ENCODE measurements at regions not wholly inside any gene's neighbourhood (a gene's known extent, or its start where the extent isn't known, plus 50 kb on each side); places are given as distances from the start of the nearest gene placed in this dataset.

GRCh38 chr15:47614360-47615011, 102.8 kb upstream of the SEMA6D start:
- no peak for DNase-seq
- Histone ChIP-seq H3F3A (ENCODE audit: insufficient read depth, low read length) (no peaks in the 10 kb centered on the region), H3K4me3 (ENCODE audit: low read length) (no peak overlapping the region), H3K4me1 (ENCODE audit: low read length) (no peaks in the 10 kb centered on the region), H3K27me3 (replicated peaks; ENCODE audit: insufficient read depth, low read length) (no peaks in the 10 kb centered on the region), H3K9me2 (replicated peaks; ENCODE audit: insufficient read depth, low read length) (no peaks in the 10 kb centered on the region), H3K36me3 (replicated peaks; ENCODE audit: insufficient read depth, low read length) (no peaks in the 10 kb centered on the region), H3K27ac (ENCODE audit: low read length) (no peak overlapping the region), H2AFZ (ENCODE audit: low read length) (no peak overlapping the region), H3K9me3 (replicated peaks; ENCODE audit: insufficient read depth, low read length) (no peaks in the 10 kb centered on the region), H4K20me1 (ENCODE audit: insufficient read depth, low read length) (no peaks in the 10 kb centered on the region), H3K4me2 (ENCODE audit: low read depth, low read length) (no peak overlapping the region), H3K79me2 (ENCODE audit: low read length) (no peaks in the 10 kb centered on the region), H3K9ac (ENCODE audit: low read length) (no peak overlapping the region)
- TF ChIP-seq EZH2 (optimal IDR thresholded peaks at IDR 0.05; ENCODE audit: low read depth, low read length), result no peak
- TF ChIP-seq CTCF (IDR thresholded peaks at IDR 0.05; ENCODE audit: low read length), result no peak
- TF ChIP-seq EZH2phosphoT487 (IDR thresholded peaks at IDR 0.05; ENCODE audit: low read length), result no peak

- DNase-seq, result no peak
- no peak overlapping the region for H3K4me3 ChIP-seq (ENCODE audit: low read length)
- H3K9me2 ChIP-seq (replicated peaks; ENCODE audit: insufficient read depth, low read length), result no peaks in the 10 kb centered on the region
- H3K27ac ChIP-seq (ENCODE audit: low read length), result no peak overlapping the region
- TF ChIP-seq EZH2phosphoT487 (IDR thresholded peaks at IDR 0.05; ENCODE audit: low read length) (no peak), CTCF (IDR thresholded peaks at IDR 0.05; ENCODE audit: low read length) (no peak), EZH2 (optimal IDR thresholded peaks at IDR 0.05; ENCODE audit: low read depth, low read length) (no peak)
- H3K79me2 ChIP-seq (ENCODE audit: low read length), result no peaks in the 10 kb centered on the region
- no peak overlapping the region for H3K9ac ChIP-seq (ENCODE audit: low read length)
- no peaks in the 10 kb centered on the region for H3K36me3 ChIP-seq (replicated peaks; ENCODE audit: insufficient read depth, low read length)
- no peaks in the 10 kb centered on the region for H4K20me1 ChIP-seq (ENCODE audit: insufficient read depth, low read length)
- no peaks in the 10 kb centered on the region for H3K27me3 ChIP-seq (replicated peaks; ENCODE audit: insufficient read depth, low read length)
- H3F3A ChIP-seq (ENCODE audit: insufficient read depth, low read length), result no peaks in the 10 kb centered on the region
- H3K9me3 ChIP-seq (replicated peaks; ENCODE audit: insufficient read depth, low read length), result no peaks in the 10 kb centered on the region
- H3K4me2 ChIP-seq (ENCODE audit: low read depth, low read length), result no peak overlapping the region
- H2AFZ ChIP-seq (ENCODE audit: low read length), result no peak overlapping the region
- peaks cover 6% of the 10 kb centered on the region; the same call in 1 of the 2 replicates for H3K4me1 ChIP-seq (ENCODE audit: low read length)
These were observed 100.4 kb upstream of the SEMA6D start for GRCh38 chr15:47616876-47617275.

DNA sequence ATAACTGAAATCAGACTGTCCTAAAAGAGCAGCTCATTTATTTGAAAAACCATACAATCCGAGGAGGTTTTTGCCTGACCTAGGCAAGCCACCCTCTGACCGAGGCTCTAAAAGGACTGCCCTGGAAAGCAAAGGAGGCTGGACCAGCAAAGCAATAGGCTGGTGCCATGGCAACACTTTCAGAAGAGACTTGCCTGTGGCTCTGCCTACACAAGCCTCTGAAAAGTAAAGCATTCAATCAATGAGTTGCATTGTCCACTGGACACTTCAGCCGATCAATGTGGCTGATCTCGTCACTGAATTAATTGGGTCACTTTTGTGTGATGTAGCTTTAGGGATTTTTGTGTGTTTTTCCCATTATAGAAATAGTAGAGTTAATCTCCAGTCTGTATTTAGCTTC, 99.1 kb upstream of the SEMA6D start:
- H3K4me2 ChIP-seq (ENCODE audit: low read depth, low read length), result no peak overlapping the region
- H3K9me3 ChIP-seq (replicated peaks; ENCODE audit: insufficient read depth, low read length), result no peaks in the 10 kb centered on the region
- no peaks in the 10 kb centered on the region for H3K79me2 ChIP-seq (ENCODE audit: low read length)
- TF ChIP-seq EZH2phosphoT487 (IDR thresholded peaks at IDR 0.05; ENCODE audit: low read length), result no peak
- TF ChIP-seq CTCF (IDR thresholded peaks at IDR 0.05; ENCODE audit: low read length), result no peak
- TF ChIP-seq EZH2 (optimal IDR thresholded peaks at IDR 0.05; ENCODE audit: low read depth, low read length), result no peak
- no peaks in the 10 kb centered on the region for H3K9me2 ChIP-seq (replicated peaks; ENCODE audit: insufficient read depth, low read length)
- H3K4me3 ChIP-seq (ENCODE audit: low read length), result no peak overlapping the region
- H4K20me1 ChIP-seq (ENCODE audit: insufficient read depth, low read length), result no peaks in the 10 kb centered on the region
- peaks cover 7% of the 10 kb centered on the region; the same call in 1 of the 2 replicates for H3K4me1 ChIP-seq (ENCODE audit: low read length)
- H3K27me3 ChIP-seq (replicated peaks; ENCODE audit: insufficient read depth, low read length), result no peaks in the 10 kb centered on the region
- no peak overlapping the region for H3K9ac ChIP-seq (ENCODE audit: low read length)
- H3F3A ChIP-seq (ENCODE audit: insufficient read depth, low read length), result no peaks in the 10 kb centered on the region
- no peak overlapping the region for H3K27ac ChIP-seq (ENCODE audit: low read length)
- no peak for DNase-seq
- no peak overlapping the region for H2AFZ ChIP-seq (ENCODE audit: low read length)
- H3K36me3 ChIP-seq (replicated peaks; ENCODE audit: insufficient read depth, low read length), result no peaks in the 10 kb centered on the region

Measured in MM.1S (cell line).